Keratinocyte (primary cell): ENCODE measurements at regions not wholly inside any gene's neighbourhood (a gene's known extent, or its start where the extent isn't known, plus 50 kb on each side); places are given as distances from the start of the nearest gene placed in this dataset.

Experiments used
- DNase-seq: peaks from one replicate; pipeline ENCODE4 v3.0.0-alpha.2; 2011; ENCODE audit warnings: low read depth, missing footprints, low spot score
- FAIRE-seq: peaks from 2 replicates; lab custom pipeline; 2011; peaks lifted over from hg19 to GRCh38; lab: Jason Lieb, UNC
- H2AFZ ChIP-seq: 2 replicates; pipeline ENCODE4 v1.6.0; 2012; ENCODE audit warnings: low read length, control low read depth, inconsistent platforms; ENCODE audit not compliant: control insufficient read depth
- H3K27ac ChIP-seq: 2 replicates; pipeline ENCODE4 v1.5.1; 2011; ENCODE audit warnings: low read length; ENCODE audit not compliant: control insufficient read depth, insufficient read depth
- H3K27me3 ChIP-seq: 3 replicates; pipeline ENCODE4 v1.6.0; 2011; ENCODE audit warnings: low read length; ENCODE audit not compliant: control insufficient read depth, insufficient read depth; ENCODE audit errors: extremely low read depth
- H3K36me3 ChIP-seq, 2 experiments: 2 replicates in 1 of 2; 3 replicates in 1 of 2; pipeline ENCODE4 v1.5.1; 2011; ENCODE audit warnings: low read length in 2 of 2, mild to moderate bottlenecking in 1 of 2; ENCODE audit not compliant: control insufficient read depth in 2 of 2, insufficient read depth in 2 of 2; ENCODE audit errors: extremely low read depth in 1 of 2
- H3K4me1 ChIP-seq: 3 replicates; pipeline ENCODE4 v1.5.1; 2011; ENCODE audit warnings: low read length; ENCODE audit not compliant: control insufficient read depth, insufficient read depth; ENCODE audit errors: extremely low read depth
- H3K4me2 ChIP-seq: 3 replicates; pipeline ENCODE4 v1.6.0; 2011; ENCODE audit warnings: low read depth, low read length; ENCODE audit not compliant: control insufficient read depth, insufficient read depth; ENCODE audit errors: extremely low read depth
- H3K4me3 ChIP-seq, 3 experiments: fragments of 200-600 bp in 1 of 3; sonication (generic) in 1 of 3; 2 replicates in 2 of 3; 3 replicates in 1 of 3; pipeline ENCODE4 v1.5.1; 2011 to 2016; ENCODE audit warnings: low read length in 3 of 3, mild to moderate bottlenecking in 3 of 3, control low read depth in 2 of 3, inconsistent platforms in 1 of 3, low read depth in 1 of 3, mixed read lengths in 1 of 3, mixed run types in 1 of 3, moderate library complexity in 1 of 3; ENCODE audit not compliant: control insufficient read depth in 2 of 3, insufficient read depth in 2 of 3; ENCODE audit errors: extremely low read depth in 1 of 3
- H3K79me2 ChIP-seq: 2 replicates; pipeline ENCODE4 v1.6.0; 2012; ENCODE audit warnings: low read length; ENCODE audit not compliant: control insufficient read depth, insufficient read depth
- H3K9ac ChIP-seq: 3 replicates; pipeline ENCODE4 v1.6.0; 2011; ENCODE audit warnings: low read length; ENCODE audit not compliant: control insufficient read depth, insufficient read depth; ENCODE audit errors: extremely low read depth
- H3K9me1 ChIP-seq: 3 replicates; pipeline ENCODE4 v1.6.0; 2011; ENCODE audit warnings: low read length; ENCODE audit not compliant: control insufficient read depth, insufficient read depth; ENCODE audit errors: extremely low read depth
- H3K9me3 ChIP-seq: 2 replicates; pipeline ENCODE4 v1.5.1; 2012; ENCODE audit warnings: low read depth, low read length; ENCODE audit not compliant: control insufficient read depth
- H4K20me1 ChIP-seq: 3 replicates; pipeline ENCODE4 v1.6.0; 2011; ENCODE audit warnings: low read length; ENCODE audit not compliant: control insufficient read depth, insufficient read depth; ENCODE audit errors: extremely low read depth
- CTCF ChIP-seq, 3 experiments: IDR thresholded peaks in 1 of 3; conservative IDR thresholded peaks in 1 of 3; optimal IDR thresholded peaks in 1 of 3; 2 replicates in 2 of 3; 3 replicates in 1 of 3; pipeline versions ENCODE3 to v1.5.1; 2011; ENCODE audit warnings: low read length in 3 of 3, mild to moderate bottlenecking in 3 of 3, moderate library complexity in 2 of 3, control low read depth in 1 of 3, inconsistent platforms in 1 of 3; ENCODE audit not compliant: insufficient read depth in 2 of 3; ENCODE audit errors: extremely low read depth in 1 of 3
- EZH2 ChIP-seq: IDR thresholded peaks from one replicate; pipeline ENCODE4 v1.6.1; 2012; ENCODE audit warnings: inconsistent platforms, mild to moderate bottlenecking, low read length, moderate library complexity
- dilution Hi-C: fragments of 300-500 bp; cut with MboI; formaldehyde crosslinking; loops from one replicate; pipeline ENCODE4 v1.7.0; 2020; ENCODE audit warnings: low sequenced_read_pairs; ENCODE audit not compliant: extremely low pct_ligation_motif_present

- dilution Hi-C loops, result no loop called here
- peaks cover 5% of the 10 kb centered on the region for H3K27me3 ChIP-seq
- H3K9me3 ChIP-seq, result no peaks in the 10 kb centered on the region
- DNase-seq (no peak), FAIRE-seq (no peak)
- no peak overlapping the region for H3K9ac ChIP-seq
- no peaks in the 10 kb centered on the region for H3K4me1 ChIP-seq
- no peak overlapping the region for H3K4me2 ChIP-seq
- H3K36me3 ChIP-seq, result no peaks in the 10 kb centered on the region
- no peaks in the 10 kb centered on the region for H3K9me1 ChIP-seq
- H2AFZ ChIP-seq, result no peak overlapping the region
- no peak overlapping the region for H3K27ac ChIP-seq
- H3K79me2 ChIP-seq, result no peaks in the 10 kb centered on the region
- H4K20me1 ChIP-seq, result no peaks in the 10 kb centered on the region
- TF ChIP-seq EZH2 (no peak), CTCF (optimal IDR thresholded peaks at IDR 0.05 in 1 of 3, IDR thresholded peaks at IDR 0.05 in 1 of 3, conservative IDR thresholded peaks at IDR 0.05 in 1 of 3; ENCODE audit: extremely low read depth in 1 of 3, insufficient read depth in 2 of 3, low read length in 3 of 3) (no peak)
- no peak overlapping the region for H3K4me3 ChIP-seq
Measured at GRCh38 chr12:69118516-69118915, 120.9 kb upstream of the CPSF6 start.

DNA sequence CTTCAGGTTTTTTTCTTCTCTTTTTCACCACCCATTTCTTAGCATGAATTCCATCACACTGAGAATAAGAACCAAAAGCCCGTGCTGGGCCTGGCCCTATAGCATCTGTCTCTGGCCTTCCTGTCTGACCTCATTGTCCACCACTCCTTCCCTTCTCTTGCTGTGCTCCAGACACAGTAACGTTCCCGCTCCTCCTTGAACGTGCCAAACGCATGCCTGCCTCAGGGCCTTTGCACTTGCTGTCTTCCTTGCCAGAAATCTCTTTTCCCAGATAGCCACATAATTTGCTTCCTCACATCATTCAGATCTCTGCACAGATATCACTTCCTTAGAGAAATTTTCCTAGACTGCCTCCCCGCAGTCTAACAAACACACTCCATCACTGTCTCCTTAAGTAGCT is 119.6 kb upstream of the CPSF6 start:
- Histone ChIP-seq H3K4me2 (no peak overlapping the region), H3K9me1 (no peaks in the 10 kb centered on the region), H4K20me1 (no peaks in the 10 kb centered on the region), H3K4me3 (no peak overlapping the region), H3K79me2 (no peaks in the 10 kb centered on the region), H2AFZ (no peak overlapping the region), H3K9me3 (no peaks in the 10 kb centered on the region), H3K9ac (no peak overlapping the region), H3K36me3 (no peaks in the 10 kb centered on the region), H3K4me1 (no peaks in the 10 kb centered on the region), H3K27me3 (peaks cover 5% of the 10 kb centered on the region), H3K27ac (no peak overlapping the region)
- no peak for DNase-seq
- FAIRE-seq, result no peak
- TF ChIP-seq EZH2 (no peak), CTCF (optimal IDR thresholded peaks at IDR 0.05 in 1 of 3, IDR thresholded peaks at IDR 0.05 in 1 of 3, conservative IDR thresholded peaks at IDR 0.05 in 1 of 3; ENCODE audit: extremely low read depth in 1 of 3, insufficient read depth in 2 of 3, low read length in 3 of 3) (no peak)
- dilution Hi-C loops, result no loop called here
